ENCODE measurements at regions not wholly inside any gene's neighbourhood (a gene's known extent, or its start where the extent isn't known, plus 50 kb on each side); places are given as distances from the start of the nearest gene placed in this dataset.

- DNase-seq (no peak), ATAC-seq (no peak)
- Mint-ChIP-seq H3K4me1 (no peaks in the 10 kb centered on the region), H3K9me3 (peaks cover 0 to 7% of the 10 kb centered on the region in 2 donors), H3K27me3 (peaks cover 37% of the 10 kb centered on the region), H3K4me3 (no peak overlapping the region), H3K27ac (no peak overlapping the region)
Measured at GRCh38 chr2:169426069-169426663, 53.1 kb upstream of the BBS5 start.

GRCh38 chr2:169422120-169422519 is 57.2 kb upstream of the BBS5 start:
- H3K9me3 Mint-ChIP-seq, result no peaks in the 10 kb centered on the region
- DNase-seq, result no peak
- H3K4me3 Mint-ChIP-seq, result no peak overlapping the region
- peaks cover 42% of the 10 kb centered on the region for H3K27me3 Mint-ChIP-seq
- no peak for ATAC-seq
- no peaks in the 10 kb centered on the region for H3K4me1 Mint-ChIP-seq
- no peak overlapping the region for H3K27ac Mint-ChIP-seq

GRCh38 chr2:169415233-169415748 is 53.0 kb upstream of the LRP2 start:
- no peak for DNase-seq
- no peak for ATAC-seq
- Mint-ChIP-seq H3K4me3 (no peak overlapping the region), H3K9me3 (no peaks in the 10 kb centered on the region), H3K4me1 (no peaks in the 10 kb centered on the region), H3K27ac (no peak overlapping the region), H3K27me3 (peaks cover 79% of the 10 kb centered on the region)

Measured in stimulated activated naive CD8-positive, alpha-beta T cell treated with anti-CD3 and anti-CD28 coated beads, Interleukin-15, amount 100 ng/mL, for 72 hours (primary cell).